ENCODE measurements at regions not wholly inside any gene's neighbourhood (a gene's known extent, or its start where the extent isn't known, plus 50 kb on each side); places are given as distances from the start of the nearest gene placed in this dataset.

GRCh38 chr4:32455231-32455630 is 1735.1 kb downstream of the PCDH7 start:
- TF ChIP-seq CTCF (conservative IDR thresholded peaks at IDR 0.05; ENCODE audit: low read depth, low read length) (no peak), EZH2 (IDR thresholded peaks at IDR 0.05; ENCODE audit: borderline replicate concordance, low read depth, low read length, poor library complexity, severe bottlenecking) (no peak)
